ENCODE measurements at regions not wholly inside any gene's neighbourhood (a gene's known extent, or its start where the extent isn't known, plus 50 kb on each side); places are given as distances from the start of the nearest gene placed in this dataset.

DNA sequence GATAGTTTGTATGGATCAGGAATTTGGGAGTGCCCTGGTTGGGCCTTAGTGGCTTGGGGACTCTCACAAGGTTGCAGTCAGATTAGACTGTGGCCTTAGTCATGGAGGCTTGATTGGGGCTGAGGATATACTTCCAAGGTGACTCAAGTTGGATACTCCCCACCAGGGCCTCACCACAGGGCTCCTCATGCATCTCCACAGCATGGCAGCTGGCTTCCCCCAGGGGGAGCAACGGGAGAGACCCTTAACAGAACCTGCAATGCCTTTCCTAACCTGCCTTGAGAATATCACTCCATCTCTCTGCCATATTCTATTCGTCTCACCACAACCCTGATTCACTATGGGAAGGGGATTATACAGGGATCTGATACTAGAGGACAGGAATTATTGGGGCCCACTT lies 161.9 kb downstream of the RELL1 start:
- Histone ChIP-seq H3K36me3 (ENCODE audit: insufficient read depth, low read length) (no peaks in the 10 kb centered on the region), H3K9ac (ENCODE audit: low read depth, low read length) (no peak overlapping the region), H3K79me2 (ENCODE audit: insufficient read depth, low read length) (no peaks in the 10 kb centered on the region), H3K4me3 (ENCODE audit: low read depth in 1 of 2, low read length in 2 of 2) (no peak overlapping the region), H3K4me2 (ENCODE audit: insufficient read depth, low read length) (no peak overlapping the region), H3K4me1 (ENCODE audit: insufficient read depth, low read length) (no peaks in the 10 kb centered on the region), H3K9me3 (ENCODE audit: insufficient read depth, low read length, severe bottlenecking) (no peaks in the 10 kb centered on the region), H2AFZ (ENCODE audit: low read depth, low read length) (no peak overlapping the region), H4K20me1 (ENCODE audit: insufficient read depth, low read length) (no peaks in the 10 kb centered on the region), H3K27ac (ENCODE audit: low read length) (no peak overlapping the region), H3K27me3 (ENCODE audit: insufficient read depth, low read length, poor library complexity) (no peaks in the 10 kb centered on the region)
- ATAC-seq (ENCODE audit: insufficient read depth, low read depth) (no peak), DNase-seq (no peak)
- TF ChIP-seq, protein P1, sequence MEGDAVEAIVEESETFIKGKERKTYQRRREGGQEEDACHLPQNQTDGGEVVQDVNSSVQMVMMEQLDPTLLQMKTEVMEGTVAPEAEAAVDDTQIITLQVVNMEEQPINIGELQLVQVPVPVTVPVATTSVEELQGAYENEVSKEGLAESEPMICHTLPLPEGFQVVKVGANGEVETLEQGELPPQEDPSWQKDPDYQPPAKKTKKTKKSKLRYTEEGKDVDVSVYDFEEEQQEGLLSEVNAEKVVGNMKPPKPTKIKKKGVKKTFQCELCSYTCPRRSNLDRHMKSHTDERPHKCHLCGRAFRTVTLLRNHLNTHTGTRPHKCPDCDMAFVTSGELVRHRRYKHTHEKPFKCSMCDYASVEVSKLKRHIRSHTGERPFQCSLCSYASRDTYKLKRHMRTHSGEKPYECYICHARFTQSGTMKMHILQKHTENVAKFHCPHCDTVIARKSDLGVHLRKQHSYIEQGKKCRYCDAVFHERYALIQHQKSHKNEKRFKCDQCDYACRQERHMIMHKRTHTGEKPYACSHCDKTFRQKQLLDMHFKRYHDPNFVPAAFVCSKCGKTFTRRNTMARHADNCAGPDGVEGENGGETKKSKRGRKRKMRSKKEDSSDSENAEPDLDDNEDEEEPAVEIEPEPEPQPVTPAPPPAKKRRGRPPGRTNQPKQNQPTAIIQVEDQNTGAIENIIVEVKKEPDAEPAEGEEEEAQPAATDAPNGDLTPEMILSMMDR (IDR thresholded peaks at IDR 0.05; ENCODE audit: borderline replicate concordance, extremely low read depth, low read length, poor library complexity, severe bottlenecking) = no peak
- no peak for TF ChIP-seq EZH2 (IDR thresholded peaks at IDR 0.05; ENCODE audit: borderline replicate concordance, low read depth, low read length, severe bottlenecking)

- TF ChIP-seq, protein P1 (IDR thresholded peaks at IDR 0.05; ENCODE audit: borderline replicate concordance, extremely low read depth, low read length, poor library complexity, severe bottlenecking) = no peak
- no peak for TF ChIP-seq EZH2 (IDR thresholded peaks at IDR 0.05; ENCODE audit: borderline replicate concordance, low read depth, low read length, severe bottlenecking)
- H3K4me1 ChIP-seq (ENCODE audit: insufficient read depth, low read length) = no peaks in the 10 kb centered on the region
- no peak overlapping the region for H3K4me2 ChIP-seq (ENCODE audit: insufficient read depth, low read length)
- DNase-seq (no peak), ATAC-seq (ENCODE audit: insufficient read depth, low read depth) (no peak)
- no peak overlapping the region for H3K4me3 ChIP-seq (ENCODE audit: low read depth in 1 of 2, low read length in 2 of 2)
- H3K9me3 ChIP-seq (ENCODE audit: insufficient read depth, low read length, severe bottlenecking) = no peaks in the 10 kb centered on the region
- no peak overlapping the region for H3K9ac ChIP-seq (ENCODE audit: low read depth, low read length)
- no peaks in the 10 kb centered on the region for H3K27me3 ChIP-seq (ENCODE audit: insufficient read depth, low read length, poor library complexity)
- H3K27ac ChIP-seq (ENCODE audit: low read length) = no peak overlapping the region
- no peaks in the 10 kb centered on the region for H3K36me3 ChIP-seq (ENCODE audit: insufficient read depth, low read length)
- H2AFZ ChIP-seq (ENCODE audit: low read depth, low read length) = no peak overlapping the region
- H4K20me1 ChIP-seq (ENCODE audit: insufficient read depth, low read length) = no peaks in the 10 kb centered on the region
- no peaks in the 10 kb centered on the region for H3K79me2 ChIP-seq (ENCODE audit: insufficient read depth, low read length)
These were observed 163.2 kb downstream of the RELL1 start for GRCh38 chr4:37522996-37523395.

GRCh38 chr4:37517326-37517725 lies 168.8 kb downstream of the RELL1 start:
- no peak for DNase-seq
- Histone ChIP-seq H2AFZ (ENCODE audit: low read depth, low read length) (no peak overlapping the region), H3K9ac (ENCODE audit: low read depth, low read length) (no peak overlapping the region), H3K9me3 (ENCODE audit: insufficient read depth, low read length, severe bottlenecking) (peaks cover 2% of the 10 kb centered on the region), H3K36me3 (ENCODE audit: insufficient read depth, low read length) (no peaks in the 10 kb centered on the region), H3K27me3 (ENCODE audit: insufficient read depth, low read length, poor library complexity) (no peaks in the 10 kb centered on the region), H3K27ac (ENCODE audit: low read length) (no peak overlapping the region), H3K4me2 (ENCODE audit: insufficient read depth, low read length) (no peak overlapping the region), H3K4me1 (ENCODE audit: insufficient read depth, low read length) (no peaks in the 10 kb centered on the region), H3K4me3 (ENCODE audit: low read depth in 1 of 2, low read length in 2 of 2) (no peak overlapping the region), H3K79me2 (ENCODE audit: insufficient read depth, low read length) (no peaks in the 10 kb centered on the region), H4K20me1 (ENCODE audit: insufficient read depth, low read length) (no peaks in the 10 kb centered on the region)
- ATAC-seq (ENCODE audit: insufficient read depth, low read depth) = no peak
- TF ChIP-seq, protein P1 (IDR thresholded peaks at IDR 0.05; ENCODE audit: borderline replicate concordance, extremely low read depth, low read length, poor library complexity, severe bottlenecking) = no peak
- no peak for TF ChIP-seq EZH2 (IDR thresholded peaks at IDR 0.05; ENCODE audit: borderline replicate concordance, low read depth, low read length, severe bottlenecking)

Data from DND-41 (cell line).